ENCODE measurements at regions not wholly inside any gene's neighbourhood (a gene's known extent, or its start where the extent isn't known, plus 50 kb on each side); places are given as distances from the start of the nearest gene placed in this dataset.
"Not testable (repeated sequence)": the region's sequence is repeated elsewhere in the genome, so short reads cannot be mapped to it uniquely, and the experiment has no call there.

DNA sequence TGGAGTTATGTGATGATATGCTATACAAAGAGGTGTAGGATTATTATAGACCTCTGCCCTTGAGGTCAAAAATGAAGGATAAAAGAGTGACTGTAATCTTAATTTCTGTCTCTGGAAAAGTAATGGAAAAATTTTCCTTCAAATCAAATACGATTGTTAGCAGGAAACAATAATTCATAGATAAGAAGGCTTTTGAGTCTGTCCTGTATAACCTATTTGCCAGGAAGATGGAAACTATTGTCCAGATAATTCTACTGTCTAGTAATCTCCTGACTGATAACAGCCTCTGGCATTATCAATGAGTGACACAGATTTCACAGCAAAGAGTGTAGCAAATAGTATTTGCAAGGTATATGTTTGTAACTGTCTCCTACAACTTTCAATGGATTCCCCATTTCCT is 307.8 kb downstream of the MTX2 start:
- H3K27me3 ChIP-seq (replicated peaks; ENCODE audit: control insufficient read depth, insufficient read depth, low read length) = no peaks in the 10 kb centered on the region
- H3K36me3 ChIP-seq (ENCODE audit: control insufficient read depth, insufficient read depth, low read length) = no peaks in the 10 kb centered on the region
- no peak overlapping the region for H3K4me3 ChIP-seq (replicated peaks; ENCODE audit: low read depth, low read length)
- TF ChIP-seq, protein P1, sequence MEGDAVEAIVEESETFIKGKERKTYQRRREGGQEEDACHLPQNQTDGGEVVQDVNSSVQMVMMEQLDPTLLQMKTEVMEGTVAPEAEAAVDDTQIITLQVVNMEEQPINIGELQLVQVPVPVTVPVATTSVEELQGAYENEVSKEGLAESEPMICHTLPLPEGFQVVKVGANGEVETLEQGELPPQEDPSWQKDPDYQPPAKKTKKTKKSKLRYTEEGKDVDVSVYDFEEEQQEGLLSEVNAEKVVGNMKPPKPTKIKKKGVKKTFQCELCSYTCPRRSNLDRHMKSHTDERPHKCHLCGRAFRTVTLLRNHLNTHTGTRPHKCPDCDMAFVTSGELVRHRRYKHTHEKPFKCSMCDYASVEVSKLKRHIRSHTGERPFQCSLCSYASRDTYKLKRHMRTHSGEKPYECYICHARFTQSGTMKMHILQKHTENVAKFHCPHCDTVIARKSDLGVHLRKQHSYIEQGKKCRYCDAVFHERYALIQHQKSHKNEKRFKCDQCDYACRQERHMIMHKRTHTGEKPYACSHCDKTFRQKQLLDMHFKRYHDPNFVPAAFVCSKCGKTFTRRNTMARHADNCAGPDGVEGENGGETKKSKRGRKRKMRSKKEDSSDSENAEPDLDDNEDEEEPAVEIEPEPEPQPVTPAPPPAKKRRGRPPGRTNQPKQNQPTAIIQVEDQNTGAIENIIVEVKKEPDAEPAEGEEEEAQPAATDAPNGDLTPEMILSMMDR (IDR thresholded peaks at IDR 0.05; ENCODE audit: insufficient read depth, low read length, poor library complexity, severe bottlenecking) = no peak
- no peak for DNase-seq (ENCODE audit: extremely low read depth, insufficient read length)

DNA sequence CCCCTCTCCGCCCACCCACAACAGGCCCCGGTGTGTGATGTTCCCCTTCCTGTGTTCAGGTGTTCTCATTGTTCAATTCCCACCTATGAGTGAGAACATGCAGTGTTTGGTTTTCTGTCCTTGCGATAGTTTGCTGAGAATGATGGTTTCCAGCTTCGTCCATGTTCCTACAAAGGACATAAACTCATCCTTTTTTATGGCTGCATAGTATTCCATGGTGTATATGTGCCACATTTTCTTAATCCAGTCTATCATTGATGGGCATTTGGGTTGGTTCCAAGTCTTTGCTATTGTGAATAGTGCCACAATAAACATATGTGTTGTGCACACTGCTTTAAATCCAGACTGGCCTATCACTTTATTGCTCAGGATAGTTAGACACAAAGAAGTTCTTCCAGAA is 309.1 kb downstream of the MTX2 start:
- not testable (repeated sequence) for H3K27me3 ChIP-seq (replicated peaks; ENCODE audit: control insufficient read depth, insufficient read depth, low read length); DNase-seq (ENCODE audit: extremely low read depth, insufficient read length); H3K36me3 ChIP-seq (ENCODE audit: control insufficient read depth, insufficient read depth, low read length); H3K4me3 ChIP-seq (replicated peaks; ENCODE audit: low read depth, low read length)

- Histone ChIP-seq H3K27me3 (replicated peaks; ENCODE audit: control insufficient read depth, insufficient read depth, low read length) (no peaks in the 10 kb centered on the region), H3K4me3 (replicated peaks; ENCODE audit: low read depth, low read length) (no peak overlapping the region), H3K36me3 (ENCODE audit: control insufficient read depth, insufficient read depth, low read length) (no peaks in the 10 kb centered on the region)
- TF ChIP-seq, protein P1 (IDR thresholded peaks at IDR 0.05; ENCODE audit: insufficient read depth, low read length, poor library complexity, severe bottlenecking) = no peak
- DNase-seq (ENCODE audit: extremely low read depth, insufficient read length) = no peak
Measured at GRCh38 chr2:176579608-176580007, 310.4 kb downstream of the MTX2 start.

- TF ChIP-seq, protein P1 (IDR thresholded peaks at IDR 0.05; ENCODE audit: insufficient read depth, low read length, poor library complexity, severe bottlenecking) = no peak
Measured at GRCh38 chr2:176581557-176582165, 312.4 kb downstream of the MTX2 start.

GRCh38 chr2:176582176-176582575 is 312.9 kb downstream of the MTX2 start:
- Histone ChIP-seq H3K36me3 (ENCODE audit: control insufficient read depth, insufficient read depth, low read length) (no peaks in the 10 kb centered on the region), H3K27me3 (replicated peaks; ENCODE audit: control insufficient read depth, insufficient read depth, low read length) (no peaks in the 10 kb centered on the region), H3K4me3 (replicated peaks; ENCODE audit: low read depth, low read length) (no peak overlapping the region)
- TF ChIP-seq, protein P1 (IDR thresholded peaks at IDR 0.05; ENCODE audit: insufficient read depth, low read length, poor library complexity, severe bottlenecking) = no peak
- DNase-seq (ENCODE audit: extremely low read depth, insufficient read length) = no peak

More at GRCh38 chr2:176581557-176582165, 312.4 kb downstream of the MTX2 start:
- Histone ChIP-seq H3K36me3 (ENCODE audit: control insufficient read depth, insufficient read depth, low read length) (no peaks in the 10 kb centered on the region), H3K27me3 (replicated peaks; ENCODE audit: control insufficient read depth, insufficient read depth, low read length) (no peaks in the 10 kb centered on the region), H3K4me3 (replicated peaks; ENCODE audit: low read depth, low read length) (no peak overlapping the region)
- no peak for DNase-seq (ENCODE audit: extremely low read depth, insufficient read length)

DNA sequence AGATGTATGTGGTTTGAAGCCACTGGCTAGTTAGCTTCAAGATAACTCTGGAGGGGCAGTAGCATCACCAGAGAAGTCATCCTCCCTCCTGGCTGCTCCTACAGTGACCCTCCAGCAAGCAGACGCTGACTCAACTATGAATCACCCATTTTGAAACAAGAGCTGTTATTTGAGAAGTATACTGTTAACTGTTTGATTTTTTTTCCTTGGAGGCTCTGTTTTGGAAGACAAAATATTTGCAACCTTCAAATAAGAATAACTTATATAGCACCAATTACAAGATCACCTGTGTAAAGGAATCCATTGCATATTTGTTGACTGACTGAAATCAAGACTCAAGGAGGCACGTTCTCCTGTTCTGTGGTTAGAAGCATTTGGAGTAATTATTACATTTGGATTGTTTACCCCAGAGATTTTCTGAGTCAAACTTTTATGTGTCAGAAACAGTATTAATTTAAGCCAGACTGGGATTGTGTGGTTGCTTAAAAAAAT is 313.8 kb downstream of the MTX2 start:
- Histone ChIP-seq H3K36me3 (ENCODE audit: control insufficient read depth, insufficient read depth, low read length) (no peaks in the 10 kb centered on the region), H3K27me3 (replicated peaks; ENCODE audit: control insufficient read depth, insufficient read depth, low read length) (no peaks in the 10 kb centered on the region), H3K4me3 (replicated peaks; ENCODE audit: low read depth, low read length) (no peak overlapping the region)
- TF ChIP-seq, protein P1 (IDR thresholded peaks at IDR 0.05; ENCODE audit: insufficient read depth, low read length, poor library complexity, severe bottlenecking) = no peak
- no peak for DNase-seq (ENCODE audit: extremely low read depth, insufficient read length)

Measured in GM06990 (cell line).